ENCODE measurements at regions not wholly inside any gene's neighbourhood (a gene's known extent, or its start where the extent isn't known, plus 50 kb on each side); places are given as distances from the start of the nearest gene placed in this dataset.

- no peak for DNase-seq
Observed at GRCh38 chr20:24256307-24256706, 213.1 kb upstream of the SYNDIG1 start.

- DNase-seq, result no peak
Observed at GRCh38 chr20:24254480-24254879, 214.9 kb upstream of the SYNDIG1 start.

GRCh38 chr20:24253321-24253720 is 216.1 kb upstream of the SYNDIG1 start:
- DNase-seq, result no peak

DNA sequence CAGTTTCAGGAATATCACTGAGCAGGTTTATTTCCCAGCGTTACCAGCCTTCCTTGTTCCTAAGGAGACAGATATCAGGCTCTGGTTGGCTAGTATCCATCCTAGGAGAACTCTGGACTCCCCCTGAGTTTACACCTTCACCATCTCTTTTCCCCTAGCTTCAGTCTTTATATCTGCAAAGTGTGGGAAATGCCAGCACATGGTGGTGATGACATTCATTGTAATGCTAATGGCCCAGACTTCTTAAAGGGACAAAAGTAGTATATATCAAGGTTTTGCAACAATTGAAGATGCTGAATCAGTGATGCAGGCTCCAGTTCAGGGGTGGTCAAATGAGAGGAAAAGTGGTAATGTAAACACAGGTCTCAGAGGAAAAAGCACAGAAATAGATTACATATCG is 224.3 kb upstream of the SYNDIG1 start:
- no peak for DNase-seq

DNA sequence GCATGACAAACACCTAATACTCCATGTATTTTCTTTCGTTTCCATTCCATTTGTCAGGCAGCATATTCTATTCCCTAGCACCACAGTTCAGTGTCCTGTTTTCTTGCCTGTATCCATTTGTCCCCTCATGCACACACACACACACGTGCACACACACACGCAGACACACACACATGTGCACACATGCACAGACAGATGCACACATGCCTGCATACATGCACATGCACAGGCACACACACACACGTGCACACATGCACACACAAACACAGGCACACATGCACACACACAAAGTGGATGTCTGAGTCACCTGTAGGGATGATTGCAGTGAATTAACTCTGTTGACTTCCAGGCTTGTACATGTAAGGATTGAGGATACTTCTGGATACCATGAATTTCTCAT is 226.7 kb upstream of the SYNDIG1 start:
- no peak for DNase-seq

- DNase-seq, result no peak
Observed at GRCh38 chr20:24241466-24241865, 228.0 kb upstream of the SYNDIG1 start.

- no peak for DNase-seq
Observed at GRCh38 chr20:24236963-24237362, 232.5 kb upstream of the SYNDIG1 start.

DNA sequence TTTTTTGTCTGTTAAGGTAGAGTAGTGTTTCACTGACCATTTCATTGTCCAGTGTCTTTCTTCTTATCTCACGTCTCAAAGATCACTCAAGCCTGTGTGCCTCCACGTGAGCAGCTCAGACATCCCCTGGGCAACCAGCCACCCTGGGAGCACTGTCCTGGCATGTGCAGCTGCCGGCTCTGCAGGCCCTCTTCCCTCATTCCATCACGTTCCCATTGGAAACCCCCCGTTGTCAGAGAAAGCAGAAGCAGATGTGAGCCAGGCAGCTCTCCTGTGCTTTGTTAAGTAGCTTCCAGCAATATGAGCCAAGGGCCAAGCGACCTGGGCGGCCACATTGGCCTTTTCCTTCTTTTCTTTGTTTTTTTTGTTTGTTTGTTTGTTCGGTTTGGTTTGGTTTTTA is 233.2 kb upstream of the SYNDIG1 start:
- no peak for DNase-seq

DNA sequence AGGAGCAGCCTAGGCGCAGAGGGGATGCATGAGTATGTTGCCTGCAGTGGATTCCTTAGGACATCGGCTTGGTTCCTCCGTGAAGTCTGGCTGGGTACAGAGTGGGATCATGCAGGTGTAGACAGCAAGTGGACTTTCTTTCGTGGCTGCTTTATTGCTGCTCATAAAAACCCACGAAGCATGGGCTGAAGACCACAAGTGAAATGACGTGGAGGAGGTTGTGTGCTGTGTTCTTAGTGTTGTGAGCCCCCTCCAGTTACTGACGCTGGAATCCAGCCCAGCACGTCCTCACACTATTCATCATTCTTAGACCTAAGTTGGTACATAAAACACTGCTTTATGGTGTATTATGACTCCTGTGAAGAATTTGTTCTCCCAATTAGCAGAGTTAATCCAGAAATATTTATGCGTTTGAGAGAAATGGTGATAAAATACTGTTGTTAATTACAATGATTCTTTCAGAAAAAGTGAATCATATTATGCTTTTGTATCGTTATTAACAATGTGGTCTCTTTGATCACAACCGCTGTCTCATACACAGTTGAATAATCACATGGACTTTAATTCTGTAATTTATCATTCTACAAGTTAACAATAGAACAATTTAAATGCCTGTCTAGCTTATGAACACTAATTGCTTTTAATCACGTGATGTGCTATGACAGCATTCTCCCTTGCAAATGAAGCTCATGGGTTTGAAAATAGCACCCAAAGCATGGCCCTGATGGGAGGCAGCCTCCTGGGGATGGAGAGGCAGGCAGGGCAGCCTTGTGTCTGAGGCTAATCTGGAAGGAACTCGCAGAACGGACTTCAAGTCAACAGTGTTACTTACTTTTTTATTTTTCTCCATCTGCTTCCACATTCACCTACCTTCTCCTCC is 233.9 kb upstream of the SYNDIG1 start:
- DNase-seq, result no peak

GRCh38 chr20:24227600-24227999 is 239.0 kb upstream of the GGTLC1 start:
- DNase-seq, result no peak

- DNase-seq, result no peak
Observed at GRCh38 chr20:24212494-24212893, 223.9 kb upstream of the GGTLC1 start.

GRCh38 chr20:24211972-24212371 is 223.4 kb upstream of the GGTLC1 start:
- no peak for DNase-seq

- DNase-seq, result no peak
Observed at GRCh38 chr20:24210356-24210755, 221.8 kb upstream of the GGTLC1 start.

DNA sequence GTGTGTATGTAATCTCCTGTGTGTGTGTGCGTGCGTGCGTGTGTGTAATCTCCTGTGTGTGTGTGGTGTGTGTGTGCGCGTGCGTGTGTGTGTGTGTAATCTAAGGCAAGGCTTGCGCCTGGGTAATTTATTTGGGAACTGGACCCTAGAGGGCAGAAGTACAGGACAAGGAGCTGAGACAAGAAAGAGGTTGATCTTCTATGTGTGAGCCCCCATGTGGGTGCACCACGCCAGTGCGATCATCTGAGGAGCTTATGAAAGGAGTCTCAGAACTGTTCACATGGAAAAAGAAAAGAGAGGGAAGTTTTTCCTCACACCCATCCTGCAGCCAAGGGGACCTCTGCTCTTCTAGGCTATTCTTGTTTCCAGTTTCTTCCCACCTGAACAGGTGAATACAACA is 220.1 kb upstream of the GGTLC1 start:
- no peak for DNase-seq

DNA sequence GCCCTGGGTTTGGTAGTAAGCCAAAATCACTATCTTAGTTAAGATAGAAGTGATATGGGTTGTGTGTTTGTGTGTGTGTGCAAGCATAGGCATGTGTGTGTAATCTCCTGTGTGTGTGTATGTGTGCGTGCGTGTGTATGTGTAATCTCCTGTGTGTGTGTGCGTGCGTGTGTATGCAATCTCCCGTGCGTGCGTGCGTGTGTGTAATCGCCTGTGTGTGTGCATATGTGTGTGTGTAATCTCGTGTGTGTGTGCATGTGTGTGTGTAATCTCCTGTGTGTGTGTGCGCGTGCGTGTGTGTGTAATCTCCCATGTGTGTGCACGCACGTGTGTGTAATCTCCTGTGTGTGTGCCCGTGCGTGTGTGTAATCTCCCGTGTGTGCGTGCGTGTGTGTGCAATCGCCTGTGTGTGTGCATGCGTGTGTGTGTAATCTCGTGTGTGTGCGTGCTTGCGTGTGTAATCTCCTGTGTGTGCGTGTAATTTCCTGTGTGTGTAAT is 219.3 kb upstream of the GGTLC1 start:
- DNase-seq, result no peak

DNA sequence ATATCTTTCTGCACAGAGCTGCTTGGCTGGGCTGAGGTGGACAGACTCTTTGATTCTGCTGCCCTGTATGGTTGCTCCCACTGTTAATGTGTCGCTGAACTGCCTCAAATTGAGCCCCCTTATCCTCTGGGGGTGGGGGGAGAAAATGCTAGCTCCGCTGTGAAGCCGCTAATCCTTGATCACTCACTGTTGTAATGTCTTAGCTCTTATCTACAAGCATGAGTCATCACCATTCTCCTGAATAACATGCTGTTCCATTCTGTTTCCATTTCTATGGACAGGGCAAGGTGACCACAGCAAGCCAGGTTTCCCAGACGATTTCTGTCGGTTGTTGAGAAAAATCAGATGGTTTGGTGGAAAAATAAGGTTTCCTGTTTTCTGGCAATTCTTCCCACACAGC is 218.4 kb upstream of the GGTLC1 start:
- DNase-seq, result no peak

GRCh38 chr20:24203526-24204183 is 215.1 kb upstream of the GGTLC1 start:
- DNase-seq, result no peak

- no peak for DNase-seq
Observed at GRCh38 chr20:24199501-24199900, 210.9 kb upstream of the GGTLC1 start.

GRCh38 chr20:24194143-24194542 is 205.6 kb upstream of the GGTLC1 start:
- no peak for DNase-seq

DNA sequence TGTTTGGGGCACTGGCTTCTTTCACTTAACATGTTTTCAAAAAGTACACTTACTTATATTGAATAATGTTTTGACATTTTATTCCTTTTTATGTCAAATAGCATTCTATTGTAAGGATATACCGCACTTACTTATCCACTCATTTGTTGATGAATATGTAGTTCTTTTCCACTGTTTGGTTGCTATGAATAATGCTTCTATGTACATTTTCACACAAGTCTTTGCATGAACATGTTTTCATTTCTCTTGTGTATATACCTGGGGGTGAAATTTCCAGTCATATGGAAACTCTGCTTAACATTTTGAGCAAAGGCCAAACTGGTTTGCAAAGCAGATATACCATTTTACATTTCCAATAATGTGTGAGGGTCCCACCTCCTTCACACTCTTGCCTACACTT is 202.3 kb upstream of the GGTLC1 start:
- DNase-seq, result no peak

DNA sequence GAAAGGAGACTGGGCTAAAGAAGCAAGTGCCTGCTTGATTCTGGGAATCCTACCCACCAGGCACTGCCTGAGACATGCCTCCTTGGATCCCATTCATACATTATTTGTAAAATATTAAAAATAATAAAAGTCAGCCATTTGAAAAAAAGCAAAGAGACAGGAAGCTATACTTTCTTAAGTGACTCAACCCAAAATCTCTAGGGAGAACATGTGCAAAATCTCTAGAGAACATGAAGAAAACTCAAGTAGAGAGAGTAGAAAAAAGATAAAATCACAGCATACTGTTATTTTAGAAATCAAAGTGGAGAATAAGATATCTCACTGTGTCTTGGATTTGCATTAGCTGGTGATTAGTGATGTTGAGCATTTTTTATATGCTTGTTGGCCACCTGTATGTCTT is 197.2 kb upstream of the GGTLC1 start:
- no peak for DNase-seq

GRCh38 chr20:24181151-24181550 is 192.6 kb upstream of the GGTLC1 start:
- DNase-seq, result no peak

DNA sequence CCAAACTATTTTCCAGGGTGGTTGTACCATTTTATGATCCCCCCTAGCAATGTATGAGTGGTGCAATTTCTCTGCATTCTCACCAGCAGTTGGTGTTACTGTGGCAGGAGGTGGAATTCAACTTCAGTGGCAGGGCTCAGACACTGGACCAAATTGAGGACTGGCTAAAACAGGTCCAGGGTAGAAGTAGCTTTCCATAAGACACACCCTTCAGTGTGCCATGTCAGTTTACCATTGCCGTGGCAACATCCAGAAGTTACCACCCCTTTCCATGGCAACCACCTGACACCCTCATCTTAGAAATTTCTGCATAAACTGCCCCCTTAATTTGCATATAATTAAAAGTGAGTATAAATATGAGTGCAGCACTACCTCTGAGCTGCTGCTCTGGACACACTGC is 180.7 kb upstream of the GGTLC1 start:
- DNase-seq, result no peak

GRCh38 chr20:24166412-24166811 is 177.8 kb upstream of the GGTLC1 start:
- DNase-seq, result no peak

GRCh38 chr20:24166123-24166381 is 177.5 kb upstream of the GGTLC1 start:
- no peak for DNase-seq
